PC-3 (cell line): ENCODE measurements at regions not wholly inside any gene's neighbourhood (a gene's known extent, or its start where the extent isn't known, plus 50 kb on each side); places are given as distances from the start of the nearest gene placed in this dataset.

Experiments
- CTCF ChIP-seq: fragments of 300-600 bp; sonication (generic); conservative IDR thresholded peaks from 2 replicates; pipeline ENCODE4 v1.5.1; 2017; ENCODE audit warnings: antibody characterized with exemption, low read depth, mild to moderate bottlenecking, low read length
- EZH2 ChIP-seq: fragments of 300-600 bp; sonication (generic); IDR thresholded peaks from one replicate; pipeline ENCODE4 v1.6.1; 2017; ENCODE audit warnings: antibody characterized with exemption, mild to moderate bottlenecking, low read length; ENCODE audit not compliant: unreplicated experiment
- EZH2phosphoT487 ChIP-seq: fragments of 300-600 bp; sonication (generic); IDR thresholded peaks from 2 replicates; pipeline ENCODE4 v1.6.1; 2018; ENCODE audit warnings: mild to moderate bottlenecking, antibody characterized with exemption, low read length, borderline replicate concordance

- TF ChIP-seq CTCF (no peak), EZH2phosphoT487 (no peak), EZH2 (no peak)
Observed at GRCh38 chr1:4515727-4516289, 138.6 kb upstream of the AJAP1 start.
